GM12873 (cell line): ENCODE measurements at regions not wholly inside any gene's neighbourhood (a gene's known extent, or its start where the extent isn't known, plus 50 kb on each side); places are given as distances from the start of the nearest gene placed in this dataset.

Experiments used
- TF ChIP-seq, protein P1 (sequence below): IDR thresholded peaks from 2 replicates; pipeline ENCODE4 v1.5.1; 2012; ENCODE audit warnings: low read depth, mild to moderate bottlenecking, moderate library complexity, low read length, control low read depth; ENCODE audit not compliant: insufficient read depth; ENCODE audit errors: missing control alignments

DNA sequence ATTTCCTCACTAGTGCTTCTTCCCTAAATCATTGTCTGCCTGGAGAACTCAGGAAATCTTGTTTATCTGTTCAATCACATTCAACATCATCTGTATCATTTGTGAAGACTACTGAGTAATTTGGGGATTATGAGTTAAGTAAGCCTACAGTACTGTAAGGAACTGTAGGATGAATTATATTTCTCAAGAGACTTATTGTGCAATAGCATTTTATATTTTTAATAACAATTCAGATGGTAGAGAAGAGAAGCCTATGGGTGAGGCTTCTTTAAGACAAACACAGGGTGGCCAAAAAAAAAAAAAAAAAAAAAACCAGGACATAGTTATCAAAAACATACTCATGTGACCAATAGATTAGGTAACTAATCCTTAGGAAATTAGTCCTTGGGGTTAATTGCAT is 282.7 kb downstream of the FAM181B start:
- TF ChIP-seq, protein P1, sequence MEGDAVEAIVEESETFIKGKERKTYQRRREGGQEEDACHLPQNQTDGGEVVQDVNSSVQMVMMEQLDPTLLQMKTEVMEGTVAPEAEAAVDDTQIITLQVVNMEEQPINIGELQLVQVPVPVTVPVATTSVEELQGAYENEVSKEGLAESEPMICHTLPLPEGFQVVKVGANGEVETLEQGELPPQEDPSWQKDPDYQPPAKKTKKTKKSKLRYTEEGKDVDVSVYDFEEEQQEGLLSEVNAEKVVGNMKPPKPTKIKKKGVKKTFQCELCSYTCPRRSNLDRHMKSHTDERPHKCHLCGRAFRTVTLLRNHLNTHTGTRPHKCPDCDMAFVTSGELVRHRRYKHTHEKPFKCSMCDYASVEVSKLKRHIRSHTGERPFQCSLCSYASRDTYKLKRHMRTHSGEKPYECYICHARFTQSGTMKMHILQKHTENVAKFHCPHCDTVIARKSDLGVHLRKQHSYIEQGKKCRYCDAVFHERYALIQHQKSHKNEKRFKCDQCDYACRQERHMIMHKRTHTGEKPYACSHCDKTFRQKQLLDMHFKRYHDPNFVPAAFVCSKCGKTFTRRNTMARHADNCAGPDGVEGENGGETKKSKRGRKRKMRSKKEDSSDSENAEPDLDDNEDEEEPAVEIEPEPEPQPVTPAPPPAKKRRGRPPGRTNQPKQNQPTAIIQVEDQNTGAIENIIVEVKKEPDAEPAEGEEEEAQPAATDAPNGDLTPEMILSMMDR: no peak

DNA sequence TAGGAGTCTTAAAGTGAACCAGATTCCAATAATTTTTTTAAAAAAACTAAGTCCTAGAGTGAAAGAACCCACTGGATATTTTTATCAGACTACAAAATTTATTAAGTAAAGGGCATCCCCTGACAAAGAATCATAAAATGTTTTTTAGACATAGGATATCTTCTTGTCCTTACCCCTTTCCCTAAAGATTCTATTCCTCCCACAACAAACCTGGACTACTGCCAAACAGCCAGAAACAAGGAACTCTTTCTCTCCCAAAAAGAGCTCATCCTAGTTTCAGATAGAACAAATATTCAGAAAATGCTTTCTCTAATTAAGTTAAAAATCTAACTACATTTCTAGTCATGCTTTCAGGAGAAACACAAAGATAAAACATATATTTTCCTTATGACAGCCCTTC is 327.1 kb downstream of the FAM181B start:
- TF ChIP-seq, protein P1: no peak

DNA sequence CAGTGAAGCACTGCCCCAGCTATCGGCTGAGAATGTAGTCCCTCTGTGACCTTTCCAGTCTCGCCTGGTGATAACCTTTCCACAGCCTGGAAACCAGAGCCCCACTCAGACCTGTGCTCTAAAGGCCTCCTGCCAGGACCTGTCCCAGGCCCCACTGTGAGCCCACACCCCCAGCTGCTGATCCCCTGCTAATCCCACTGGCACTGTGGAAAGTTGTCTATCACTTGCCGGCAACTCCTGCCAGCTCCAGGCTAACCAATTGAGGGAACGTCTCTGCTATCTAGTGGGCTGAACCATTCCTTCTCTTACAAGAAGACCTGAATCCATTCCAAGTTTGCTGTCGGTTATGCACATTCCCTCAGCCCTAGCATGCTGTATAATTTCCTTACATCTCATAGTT is 328.2 kb downstream of the FAM181B start:
- TF ChIP-seq, protein P1: no peak

DNA sequence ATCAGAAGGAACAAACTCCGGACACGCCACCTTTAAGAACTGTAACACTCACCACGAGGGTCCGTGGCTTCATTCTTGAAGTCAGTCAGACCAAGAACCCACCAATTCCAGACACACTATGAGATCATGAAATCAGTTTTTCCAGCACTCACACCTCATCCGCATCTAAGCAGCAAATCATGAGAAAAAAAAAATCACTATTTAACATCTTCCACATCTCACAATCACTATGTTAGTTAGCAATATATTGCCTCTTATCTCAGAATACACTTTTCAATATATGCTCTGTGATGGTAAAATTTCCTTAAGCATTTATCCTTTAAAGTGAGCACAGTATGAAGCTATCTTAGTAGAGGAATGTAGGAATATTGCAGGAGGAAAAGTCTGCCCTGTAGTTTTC is 328.7 kb downstream of the FAM181B start:
- TF ChIP-seq, protein P1: no peak

DNA sequence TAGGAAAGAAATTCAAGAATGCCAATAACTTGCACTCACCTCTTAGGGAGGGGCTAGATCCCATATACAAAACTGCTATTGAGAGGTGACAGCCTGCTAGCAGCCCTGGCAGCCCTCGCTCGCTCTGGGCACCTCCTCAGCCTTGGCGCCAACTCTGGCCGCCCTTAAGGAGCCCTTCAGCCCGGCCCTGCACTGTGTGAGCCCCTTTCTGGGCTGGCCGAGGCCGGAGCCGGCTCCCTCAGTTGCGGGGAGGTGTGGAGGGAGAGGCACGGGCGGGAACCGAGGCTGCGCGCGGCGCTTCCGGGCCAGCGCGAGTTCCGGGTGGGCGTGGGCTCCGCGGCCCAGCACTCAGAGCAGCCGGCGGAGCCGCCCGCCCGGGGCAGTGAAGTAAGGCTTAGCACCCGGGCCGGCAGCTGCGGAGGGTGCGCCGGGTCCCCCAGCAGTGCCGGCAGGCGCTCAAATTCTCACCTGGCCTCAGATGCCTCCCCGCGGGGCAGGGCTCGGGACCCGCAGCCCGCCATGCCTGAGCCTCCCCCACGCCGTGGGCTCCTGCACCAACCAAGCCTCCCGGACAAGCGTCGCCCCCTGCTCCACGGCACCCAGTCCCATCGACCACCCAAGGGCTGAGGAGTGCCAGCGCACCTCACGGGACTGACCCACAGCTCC is 329.9 kb downstream of the FAM181B start:
- TF ChIP-seq, protein P1: no peak

- TF ChIP-seq, protein P1: no peak
Observed at GRCh38 chr11:82398300-82398815, 335.3 kb downstream of the FAM181B start.

- TF ChIP-seq, protein P1: no peak
Observed at GRCh38 chr11:82384308-82384707, 349.4 kb downstream of the FAM181B start.
